ENCODE measurements at regions not wholly inside any gene's neighbourhood (a gene's known extent, or its start where the extent isn't known, plus 50 kb on each side); places are given as distances from the start of the nearest gene placed in this dataset.
"Not testable (repeated sequence)": the region's sequence is repeated elsewhere in the genome, so short reads cannot be mapped to it uniquely, and the experiment has no call there.

GRCh38 chr2:53356291-53356905, 411.2 kb upstream of the CHAC2 start:
- no peak for DNase-seq

- DNase-seq = no peak
These were observed 414.2 kb upstream of the CHAC2 start for GRCh38 chr2:53353135-53354114.

- DNase-seq = no peak
These were observed 420.3 kb upstream of the CHAC2 start for GRCh38 chr2:53347269-53347668.

- no peak for DNase-seq
These were observed 425.4 kb upstream of the CHAC2 start for GRCh38 chr2:53342248-53342647.

GRCh38 chr2:53334610-53335009, 433.0 kb upstream of the CHAC2 start:
- no peak for DNase-seq

- no peak for DNase-seq
These were observed 435.9 kb upstream of the CHAC2 start for GRCh38 chr2:53331667-53332066.

GRCh38 chr2:53317861-53318260, 449.7 kb upstream of the CHAC2 start:
- no peak for DNase-seq

- DNase-seq = no peak
These were observed 452.5 kb upstream of the CHAC2 start for GRCh38 chr2:53315149-53315548.

GRCh38 chr2:53314718-53315117, 452.9 kb upstream of the CHAC2 start:
- no peak for DNase-seq

GRCh38 chr2:53313644-53314043, 454.0 kb upstream of the CHAC2 start:
- DNase-seq = not testable (repeated sequence)

GRCh38 chr2:53312721-53313120, 454.9 kb upstream of the CHAC2 start:
- no peak for DNase-seq

GRCh38 chr2:53312181-53312580, 455.4 kb upstream of the CHAC2 start:
- no peak for DNase-seq

- DNase-seq = no peak
These were observed 464.5 kb upstream of the CHAC2 start for GRCh38 chr2:53303012-53303578.

GRCh38 chr2:53302455-53302854, 465.1 kb upstream of the CHAC2 start:
- DNase-seq = no peak

GRCh38 chr2:53289309-53290006, 478.1 kb upstream of the CHAC2 start:
- no peak for DNase-seq

- DNase-seq = no peak
These were observed 481.3 kb upstream of the CHAC2 start for GRCh38 chr2:53286345-53286744.

- no peak for DNase-seq
These were observed 491.9 kb upstream of the CHAC2 start for GRCh38 chr2:53275743-53276142.

GRCh38 chr2:53268626-53269025, 499.0 kb upstream of the CHAC2 start:
- no peak for DNase-seq

GRCh38 chr2:53268086-53268485, 499.5 kb upstream of the CHAC2 start:
- no peak for DNase-seq

GRCh38 chr2:53265544-53266299, 501.9 kb upstream of the CHAC2 start:
- DNase-seq = no peak

- DNase-seq = no peak
These were observed 507.0 kb upstream of the CHAC2 start for GRCh38 chr2:53260568-53260967.

- DNase-seq = no peak
These were observed 508.1 kb upstream of the CHAC2 start for GRCh38 chr2:53259395-53260009.

Measured in NK-92 treated with Interleukin-12 subunit alpha and Interleukin-12 subunit beta, amount 100 ng/mL, for 24 hours (cell line).